T-helper 17 cell (primary cell): ENCODE measurements at regions not wholly inside any gene's neighbourhood (a gene's known extent, or its start where the extent isn't known, plus 50 kb on each side); places are given as distances from the start of the nearest gene placed in this dataset.
"Not testable (repeated sequence)": the region's sequence is repeated elsewhere in the genome, so short reads cannot be mapped to it uniquely, and the experiment has no call there.

Experiments used
- ATAC-seq: fragments of 150-1000 bp; cut with Tn5 transposase; 2 replicates; pipeline ENCODE4 v1.10.0; 2021; ENCODE audit warnings: mild to moderate bottlenecking, moderate library complexity
- DNase-seq, 3 donors: peaks; one replicate each; pipeline versions ENCODE4 v3.0.0 to v3.0.0-alpha.2; 2020 to 2021
- H3K9me3 ChIP-seq: one replicate; pipeline ENCODE4 v1.7.0; 2013; ENCODE audit warnings: low read length, mild to moderate bottlenecking; ENCODE audit not compliant: control insufficient read depth, poor library complexity, severe bottlenecking
- H3K27ac Mint-ChIP-seq: one replicate; pipeline ENCODE4 v1.8.0; 2022; ENCODE audit warnings: mild to moderate bottlenecking, moderate library complexity, mixed read lengths
- H3K27me3 Mint-ChIP-seq: one replicate; pipeline ENCODE4 v1.8.0; 2022; ENCODE audit warnings: mixed read lengths
- H3K36me3 Mint-ChIP-seq: one replicate; pipeline ENCODE4 v1.8.0; 2022; ENCODE audit warnings: low read depth, mixed read lengths
- H3K4me1 Mint-ChIP-seq: one replicate; pipeline ENCODE4 v1.8.0; 2022; ENCODE audit warnings: mild to moderate bottlenecking, mixed read lengths
- H3K4me3 Mint-ChIP-seq: one replicate; pipeline ENCODE4 v1.8.0; 2022; ENCODE audit warnings: mild to moderate bottlenecking, moderate library complexity, mixed read lengths

DNA sequence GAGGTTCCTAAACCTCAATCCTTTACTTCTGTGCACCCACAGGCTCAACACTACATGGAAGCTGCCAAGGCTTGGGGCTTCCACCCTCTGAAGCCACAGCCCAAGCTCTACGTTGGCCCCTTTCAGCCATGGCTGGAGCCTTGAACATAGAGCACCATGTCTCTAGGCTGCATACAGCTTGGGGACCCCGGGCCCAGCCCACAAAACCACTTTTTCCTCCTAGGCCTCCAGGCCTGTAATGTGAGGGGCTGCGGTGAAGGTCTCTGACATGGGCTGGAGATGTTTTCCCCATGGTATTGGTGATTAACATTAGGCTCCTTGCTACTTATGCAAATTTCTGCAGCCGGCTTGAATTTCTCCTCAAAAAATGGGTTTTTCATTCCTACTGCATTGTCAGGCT lies 179.4 kb upstream of the C21orf91 start:
- not testable (repeated sequence) for H3K27me3 Mint-ChIP-seq, H3K4me3 Mint-ChIP-seq, H3K9me3 ChIP-seq, ATAC-seq, H3K4me1 Mint-ChIP-seq, DNase-seq, H3K27ac Mint-ChIP-seq, H3K36me3 Mint-ChIP-seq

DNA sequence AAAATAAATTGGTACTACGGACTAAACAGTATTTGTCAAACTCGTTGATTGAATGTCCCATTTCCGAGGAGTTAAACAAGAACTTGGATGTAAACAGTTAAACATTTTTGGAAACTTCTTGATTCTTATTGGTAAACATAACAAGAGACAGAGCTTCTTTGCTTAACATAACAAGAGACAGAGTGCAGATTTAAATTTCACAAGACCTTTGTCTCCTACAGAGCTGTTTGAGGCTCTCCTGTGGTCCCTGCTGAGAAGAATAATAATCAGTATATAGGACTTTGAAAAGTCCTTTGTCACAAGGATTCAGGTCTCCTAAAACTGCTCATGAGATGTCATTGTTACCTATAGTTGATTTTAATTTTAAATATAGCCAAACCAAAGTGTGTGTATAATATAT lies 170.6 kb upstream of the C21orf91 start:
- Mint-ChIP-seq H3K36me3 (no peaks in the 10 kb centered on the region), H3K27me3 (no peaks in the 10 kb centered on the region), H3K4me1 (no peaks in the 10 kb centered on the region), H3K4me3 (no peak overlapping the region), H3K27ac (no peak overlapping the region)
- no peak for DNase-seq
- no peak for ATAC-seq
- no peaks in the 10 kb centered on the region for H3K9me3 ChIP-seq

DNA sequence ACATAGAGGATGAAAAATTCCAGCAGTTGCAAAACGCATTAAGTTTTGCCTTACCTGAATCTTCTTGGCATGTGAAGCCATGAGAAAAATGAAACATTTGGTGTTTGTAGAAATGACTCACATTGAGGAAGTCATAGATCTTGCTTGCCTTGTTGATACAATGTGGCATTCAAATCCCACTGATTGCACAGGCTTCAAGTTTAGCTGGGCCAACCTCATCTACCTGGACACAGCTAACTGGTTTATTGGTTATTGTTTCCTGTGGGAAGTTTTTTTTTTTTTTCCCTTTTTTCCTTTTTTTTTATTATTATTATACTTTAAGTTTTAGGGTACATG lies 168.9 kb upstream of the C21orf91 start:
- Mint-ChIP-seq H3K36me3 (no peaks in the 10 kb centered on the region), H3K27ac (no peak overlapping the region), H3K27me3 (no peaks in the 10 kb centered on the region), H3K4me3 (no peak overlapping the region), H3K4me1 (no peaks in the 10 kb centered on the region)
- no peak for DNase-seq
- no peak for ATAC-seq
- no peaks in the 10 kb centered on the region for H3K9me3 ChIP-seq

DNA sequence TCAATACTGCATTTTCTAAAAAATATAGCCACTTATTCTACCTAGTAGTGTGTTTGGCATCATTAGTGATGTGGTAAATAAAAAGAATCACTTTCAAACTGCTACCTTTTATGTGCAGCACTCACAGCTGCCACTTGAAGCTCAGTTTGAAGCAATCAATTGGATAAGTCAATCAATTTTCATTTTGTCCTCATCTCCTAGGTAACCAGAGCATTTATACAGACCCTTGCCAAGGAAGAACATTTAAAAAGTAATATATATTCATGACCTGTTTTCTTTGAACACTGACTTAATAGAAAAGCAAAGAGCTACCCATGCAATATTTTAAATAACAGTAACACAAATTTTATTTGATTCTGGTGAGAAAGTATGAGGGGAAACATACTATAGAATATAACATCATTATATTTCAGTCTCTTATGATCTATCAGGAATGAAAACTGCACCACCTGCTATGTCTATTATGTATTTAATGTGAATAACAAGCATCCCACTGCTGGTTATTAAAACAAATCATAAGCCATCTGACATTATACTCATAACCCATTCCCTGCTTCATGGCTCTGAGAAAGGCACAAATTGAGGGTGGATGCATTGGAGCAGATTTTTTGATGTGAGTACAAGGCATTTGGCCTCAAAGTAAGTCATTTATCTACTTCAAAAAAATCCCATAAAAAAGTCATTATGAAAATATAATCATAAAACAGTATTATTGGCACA lies 168.4 kb upstream of the C21orf91 start:
- Mint-ChIP-seq H3K27me3 (no peaks in the 10 kb centered on the region), H3K27ac (no peak overlapping the region), H3K36me3 (no peaks in the 10 kb centered on the region), H3K4me1 (no peaks in the 10 kb centered on the region), H3K4me3 (no peak overlapping the region)
- ATAC-seq (no peak), DNase-seq (no peak)
- H3K9me3 ChIP-seq: no peaks in the 10 kb centered on the region

DNA sequence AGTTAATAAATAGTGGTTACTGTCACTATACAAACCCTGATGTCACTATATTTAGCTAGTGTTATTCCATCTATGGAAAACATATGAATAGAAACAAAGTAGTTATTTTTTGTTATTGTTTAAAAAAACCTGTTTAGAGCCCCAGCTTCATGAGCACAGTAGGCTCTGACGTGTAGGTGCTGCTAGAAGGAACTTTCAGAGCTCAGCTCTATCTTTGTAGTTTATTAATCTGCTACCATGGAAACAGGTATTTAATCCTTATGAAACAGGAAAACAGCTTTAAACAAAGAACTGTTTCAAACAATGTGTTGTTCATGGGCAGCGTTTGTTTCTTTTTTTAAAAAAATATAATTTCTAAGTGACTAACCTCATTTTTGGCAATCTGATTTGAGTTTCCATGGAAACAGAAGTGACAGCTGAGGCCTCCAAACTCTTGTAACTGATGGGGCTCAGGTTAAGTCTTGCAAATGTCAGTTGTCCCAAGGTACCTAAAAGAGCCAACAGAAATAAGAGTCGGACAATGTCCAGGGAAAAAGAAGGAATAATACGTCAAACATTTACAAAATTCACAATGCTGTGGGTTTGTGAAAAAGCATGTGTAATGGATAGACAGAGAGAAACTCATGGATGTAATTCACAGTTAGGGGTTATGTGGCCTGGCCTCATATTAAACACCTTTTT lies 162.0 kb upstream of the C21orf91 start:
- H3K9me3 ChIP-seq: no peaks in the 10 kb centered on the region
- no peak overlapping the region for H3K4me3 Mint-ChIP-seq
- peak; percentile 58 for ATAC-seq
- H3K36me3 Mint-ChIP-seq: no peaks in the 10 kb centered on the region
- no peak for DNase-seq
- no peaks in the 10 kb centered on the region for H3K27me3 Mint-ChIP-seq
- H3K4me1 Mint-ChIP-seq: peaks cover 2% of the 10 kb centered on the region
- no peak overlapping the region for H3K27ac Mint-ChIP-seq

DNA sequence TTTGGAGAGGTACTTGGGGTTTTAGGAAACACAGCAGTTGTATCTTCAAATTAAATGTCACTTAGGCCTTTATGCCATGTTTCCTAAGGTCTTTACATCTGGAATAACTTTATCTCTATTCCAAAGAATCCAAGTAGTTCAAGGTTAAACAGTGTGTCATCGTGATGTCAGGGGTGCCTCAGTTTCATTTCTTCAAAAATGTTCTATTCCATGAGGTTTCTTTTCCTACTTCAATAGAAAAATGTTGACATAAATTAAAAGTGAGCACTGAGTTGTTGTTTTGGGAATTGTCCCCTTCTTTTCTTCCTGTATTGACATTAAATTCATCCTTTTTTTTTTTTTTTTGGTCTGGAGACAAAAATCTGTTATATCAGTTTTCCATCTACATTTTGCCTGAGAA lies 160.6 kb upstream of the C21orf91 start:
- Mint-ChIP-seq H3K27ac (no peak overlapping the region), H3K4me1 (peaks cover 2% of the 10 kb centered on the region), H3K36me3 (no peaks in the 10 kb centered on the region), H3K27me3 (no peaks in the 10 kb centered on the region), H3K4me3 (no peak overlapping the region)
- no peaks in the 10 kb centered on the region for H3K9me3 ChIP-seq
- DNase-seq: no peak
- no peak for ATAC-seq

DNA sequence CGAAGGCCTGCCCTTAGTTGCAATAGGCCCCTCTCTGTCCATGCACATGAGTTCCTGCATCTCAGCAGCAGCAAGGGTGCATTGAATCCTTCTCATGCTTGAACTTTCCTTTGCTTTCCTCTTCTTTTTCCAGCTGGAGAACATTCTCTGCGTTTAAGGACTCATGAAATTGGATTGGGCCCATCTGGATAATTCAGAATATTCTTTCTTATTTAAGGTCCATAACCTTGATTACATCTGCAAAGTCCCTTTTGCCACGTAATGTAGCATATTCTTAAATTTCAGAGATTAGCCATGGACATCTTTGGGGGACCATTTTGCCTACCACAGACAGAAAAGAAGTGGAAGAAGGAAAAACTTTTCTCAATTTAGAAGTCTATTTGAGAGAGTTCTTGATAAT lies 159.7 kb upstream of the C21orf91 start:
- no peak overlapping the region for H3K4me3 Mint-ChIP-seq
- no peaks in the 10 kb centered on the region for H3K27me3 Mint-ChIP-seq
- H3K9me3 ChIP-seq: no peaks in the 10 kb centered on the region
- no peak overlapping the region for H3K27ac Mint-ChIP-seq
- peaks cover 2% of the 10 kb centered on the region for H3K4me1 Mint-ChIP-seq
- H3K36me3 Mint-ChIP-seq: no peaks in the 10 kb centered on the region
- ATAC-seq (no peak), DNase-seq (no peak)

DNA sequence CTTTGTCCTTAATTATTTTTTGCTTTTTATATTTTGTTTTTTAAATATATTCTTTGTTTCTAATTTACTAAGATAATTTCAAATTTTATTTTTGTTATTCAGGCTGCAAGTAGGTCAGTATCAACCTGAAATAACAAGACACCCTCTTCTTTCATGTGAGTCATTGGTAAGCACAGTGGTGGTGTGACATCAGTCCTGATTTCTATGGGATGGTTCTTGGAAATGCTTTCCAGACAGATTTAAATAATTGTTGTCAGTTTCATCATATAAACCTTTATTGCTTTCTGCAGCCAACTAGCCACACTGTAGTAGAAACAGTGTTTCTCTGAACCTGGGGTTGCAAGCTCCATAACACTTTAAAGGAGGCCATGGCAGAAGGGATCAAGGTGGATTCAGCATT lies 157.5 kb upstream of the C21orf91 start:
- no peaks in the 10 kb centered on the region for H3K9me3 ChIP-seq

DNA sequence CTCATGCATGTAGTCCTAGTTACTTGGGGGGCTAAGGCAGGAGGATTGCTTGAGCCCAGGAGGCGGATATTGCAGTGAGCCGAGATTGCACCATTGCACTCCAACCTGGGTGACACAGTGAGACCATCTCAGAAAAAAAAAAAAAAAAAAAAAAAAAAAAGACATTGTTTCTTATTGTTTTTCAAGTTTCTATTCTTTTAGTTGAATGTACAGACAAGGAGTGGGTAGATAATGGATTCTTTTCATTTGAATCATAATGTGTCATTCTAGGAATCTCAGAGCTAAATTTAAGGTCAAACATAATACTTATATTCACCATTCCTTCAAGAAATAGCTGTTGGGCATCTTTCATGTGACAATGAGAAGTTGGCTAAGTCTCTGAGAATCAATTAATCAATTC lies 157.0 kb upstream of the C21orf91 start:
- H3K9me3 ChIP-seq: no peaks in the 10 kb centered on the region
- no peaks in the 10 kb centered on the region for H3K27me3 Mint-ChIP-seq
- H3K4me1 Mint-ChIP-seq: no peaks in the 10 kb centered on the region
- no peak overlapping the region for H3K27ac Mint-ChIP-seq
- no peaks in the 10 kb centered on the region for H3K36me3 Mint-ChIP-seq
- no peak overlapping the region for H3K4me3 Mint-ChIP-seq
- ATAC-seq (no peak), DNase-seq (no peak)

More for the DNA sequence above, 157.5 kb upstream of the C21orf91 start:
- Mint-ChIP-seq H3K4me3 (no peak overlapping the region), H3K27me3 (no peaks in the 10 kb centered on the region), H3K27ac (no peak overlapping the region), H3K4me1 (peaks cover 2% of the 10 kb centered on the region), H3K36me3 (no peaks in the 10 kb centered on the region)
- DNase-seq: no peak
- no peak for ATAC-seq

DNA sequence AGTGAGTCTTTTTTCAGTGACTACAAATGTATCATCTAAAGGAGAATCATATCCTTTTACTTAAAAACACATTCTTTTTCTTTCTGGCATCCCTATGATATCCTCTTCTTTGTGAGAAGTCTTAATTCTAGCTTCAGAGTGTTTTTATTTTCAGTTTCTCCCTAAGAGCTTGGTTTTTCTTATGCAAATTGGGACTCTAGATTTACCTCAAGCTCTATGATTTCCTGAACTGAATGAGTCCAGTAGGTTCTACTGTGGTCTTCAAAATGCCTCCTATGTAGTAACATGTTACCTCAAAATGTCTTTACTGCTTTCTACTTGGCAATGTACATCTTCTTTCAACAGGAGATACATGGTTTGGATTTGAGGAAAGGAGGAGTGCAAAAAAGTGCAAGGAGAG lies 148.2 kb upstream of the C21orf91 start:
- Mint-ChIP-seq H3K4me3 (no peak overlapping the region), H3K27ac (no peak overlapping the region), H3K36me3 (no peaks in the 10 kb centered on the region), H3K4me1 (no peaks in the 10 kb centered on the region), H3K27me3 (no peaks in the 10 kb centered on the region)
- DNase-seq (no peak), ATAC-seq (no peak)
- peaks cover 3% of the 10 kb centered on the region for H3K9me3 ChIP-seq

DNA sequence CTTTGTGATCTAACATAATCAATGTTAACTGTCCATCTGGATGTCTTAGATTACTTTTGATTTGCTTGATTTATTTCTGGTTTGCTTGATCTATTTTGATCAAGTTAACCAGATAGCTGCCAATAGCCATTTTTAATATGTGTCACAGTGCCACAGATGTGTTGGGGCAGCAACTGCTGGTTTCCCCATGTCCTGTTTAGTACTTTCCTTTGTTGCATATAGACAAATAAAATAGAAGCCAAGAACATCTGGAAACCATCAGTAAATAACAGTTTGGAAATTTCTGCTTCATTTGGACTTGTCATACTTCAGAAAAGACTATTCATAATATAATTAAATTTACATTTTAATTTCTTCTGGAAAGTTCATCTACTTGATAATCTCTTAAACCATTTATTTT lies 145.6 kb upstream of the C21orf91 start:
- H3K27me3 Mint-ChIP-seq: no peaks in the 10 kb centered on the region
- H3K36me3 Mint-ChIP-seq: no peaks in the 10 kb centered on the region
- peaks cover 3% of the 10 kb centered on the region for H3K9me3 ChIP-seq
- H3K27ac Mint-ChIP-seq: no peak overlapping the region
- no peaks in the 10 kb centered on the region for H3K4me1 Mint-ChIP-seq
- no peak overlapping the region for H3K4me3 Mint-ChIP-seq
- DNase-seq (no peak), ATAC-seq (no peak)

DNA sequence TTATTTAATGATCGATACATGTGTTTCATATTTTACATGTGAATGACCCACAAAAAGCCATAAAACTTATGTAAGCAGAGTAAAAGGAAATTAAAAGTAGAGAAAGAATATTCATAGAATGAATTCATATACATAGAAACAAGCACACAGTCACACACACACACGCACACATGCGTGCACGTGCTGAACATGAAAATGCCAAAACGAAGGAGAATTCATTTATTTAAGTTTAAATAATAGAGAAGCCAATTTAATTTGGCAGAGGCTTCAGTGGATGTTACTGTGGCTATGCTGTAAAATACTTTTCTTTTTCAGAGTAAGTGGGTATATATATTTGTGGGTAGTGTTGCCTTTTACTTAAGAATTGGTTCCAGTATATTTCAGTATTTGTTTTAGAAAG lies 145.0 kb upstream of the C21orf91 start:
- H3K27ac Mint-ChIP-seq: no peak overlapping the region
- DNase-seq: no peak
- no peaks in the 10 kb centered on the region for H3K4me1 Mint-ChIP-seq
- no peak overlapping the region for H3K4me3 Mint-ChIP-seq
- ATAC-seq: no peak
- peaks cover 3% of the 10 kb centered on the region for H3K9me3 ChIP-seq
- H3K36me3 Mint-ChIP-seq: no peaks in the 10 kb centered on the region
- no peaks in the 10 kb centered on the region for H3K27me3 Mint-ChIP-seq

DNA sequence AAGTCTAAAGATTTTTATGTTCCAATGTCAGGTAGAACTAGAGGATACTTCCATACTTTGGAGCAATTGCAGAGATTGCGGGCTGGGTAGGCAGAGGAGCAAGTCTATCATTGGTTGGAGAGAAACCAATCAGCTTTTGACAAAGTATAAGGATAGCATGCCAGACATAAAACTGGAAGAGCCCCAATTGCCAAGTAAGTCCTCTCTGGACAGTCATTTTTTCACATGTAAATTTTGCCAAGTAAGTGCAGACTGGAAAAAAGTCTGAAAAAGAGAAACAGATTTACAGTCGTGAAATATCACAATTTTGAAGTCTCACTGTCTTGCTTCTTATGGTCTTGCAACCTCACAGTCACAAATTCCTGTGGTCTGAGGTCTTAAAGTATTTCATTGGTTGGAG lies 131.4 kb upstream of the C21orf91 start:
- no peaks in the 10 kb centered on the region for H3K27me3 Mint-ChIP-seq
- ATAC-seq (no peak), DNase-seq (no peak)
- H3K4me1 Mint-ChIP-seq: no peaks in the 10 kb centered on the region
- no peaks in the 10 kb centered on the region for H3K9me3 ChIP-seq
- H3K36me3 Mint-ChIP-seq: peaks cover 2% of the 10 kb centered on the region
- H3K27ac Mint-ChIP-seq: no peak overlapping the region
- no peak overlapping the region for H3K4me3 Mint-ChIP-seq

DNA sequence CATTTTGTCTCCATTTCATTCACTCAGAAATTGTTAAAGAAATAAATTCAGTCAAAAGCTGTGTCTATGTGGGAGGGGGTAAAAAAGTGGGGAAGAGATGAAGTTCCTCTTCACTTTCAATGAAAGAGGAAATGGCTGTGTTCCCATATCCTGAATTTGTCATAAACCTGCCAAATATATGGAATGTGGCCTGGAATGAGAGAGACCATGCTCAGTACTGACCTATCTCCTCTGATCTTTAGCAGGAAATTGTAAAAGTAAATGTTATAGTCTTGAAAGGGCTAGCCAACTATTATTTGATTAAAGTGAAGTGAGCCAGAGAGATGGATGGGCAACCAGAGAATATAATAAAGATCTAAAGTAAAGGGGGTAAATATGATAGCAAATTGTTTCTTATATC lies 130.3 kb upstream of the C21orf91 start:
- no peaks in the 10 kb centered on the region for H3K27me3 Mint-ChIP-seq
- H3K4me3 Mint-ChIP-seq: no peak overlapping the region
- H3K4me1 Mint-ChIP-seq: no peaks in the 10 kb centered on the region
- H3K27ac Mint-ChIP-seq: no peak overlapping the region
- H3K36me3 Mint-ChIP-seq: peaks cover 2% of the 10 kb centered on the region
- no peaks in the 10 kb centered on the region for H3K9me3 ChIP-seq
- DNase-seq (no peak), ATAC-seq (no peak)
